Caco-2 (cell line): ENCODE measurements at regions not wholly inside any gene's neighbourhood (a gene's known extent, or its start where the extent isn't known, plus 50 kb on each side); places are given as distances from the start of the nearest gene placed in this dataset.

ENCODE experiments used
- BruUV-seq: library from RNA; stranded (reverse); fragments of 400-500 nt; replicated peaks from 2 replicates; lab custom pipeline; 2021; lab: Mats Ljungman, UMichigan
- CTCF ChIA-PET: fragments of 300-600 bp; sonication (Branson Sonifier 250); formaldehyde crosslinking; loops from one replicate; lab custom pipeline; 2022; ENCODE audit warnings: antibody characterized with exemption; lab: Charles Lee
- POLR2A ChIA-PET: fragments of 300-600 bp; sonication (Branson Sonifier 250); formaldehyde crosslinking; loops from one replicate; lab custom pipeline; 2022; ENCODE audit warnings: antibody characterized with exemption; lab: Charles Lee
- DNase-seq, 2 experiments: peaks; one replicate each; pipeline versions ENCODE4 v3.0.0 to v3.0.0-alpha.2; 2020 to 2022
- H3K27me3 ChIP-seq: replicated peaks from 2 replicates; pipeline ENCODE4 v1.6.0; 2011; ENCODE audit warnings: low read length; ENCODE audit not compliant: control insufficient read depth, insufficient read depth
- H3K36me3 ChIP-seq: 2 replicates; pipeline ENCODE4 v1.5.1; 2011; ENCODE audit warnings: low read length; ENCODE audit not compliant: control insufficient read depth, insufficient read depth
- H3K4me1 ChIP-seq: fragments of 250-450 bp; sonication (Bioruptor Pico); 2 replicates; pipeline ENCODE4 v1.5.1; 2020; ENCODE audit warnings: mild to moderate bottlenecking
- H3K4me3 ChIP-seq: 2 replicates; pipeline ENCODE4 v1.5.1; 2011; ENCODE audit warnings: low read depth, mild to moderate bottlenecking, control low read depth, low read length
- H3K9me3 ChIP-seq: fragments of 250-450 bp; sonication (Bioruptor Pico); 2 replicates; pipeline ENCODE4 v1.5.1; 2020; ENCODE audit warnings: mild to moderate bottlenecking, moderate library complexity
- H3K27ac Mint-ChIP-seq: one replicate; pipeline ENCODE4 v1.8.0; 2022; ENCODE audit warnings: mixed read lengths; ENCODE audit not compliant: unreplicated experiment
- H3K27me3 Mint-ChIP-seq: one replicate; pipeline ENCODE4 v1.8.0; 2022; ENCODE audit warnings: mixed read lengths; ENCODE audit not compliant: insufficient read depth, unreplicated experiment
- H3K36me3 Mint-ChIP-seq: one replicate; pipeline ENCODE4 v1.8.0; 2022; ENCODE audit warnings: mild to moderate bottlenecking, mixed read lengths; ENCODE audit not compliant: insufficient read depth, unreplicated experiment
- H3K4me1 Mint-ChIP-seq: one replicate; pipeline ENCODE4 v1.8.0; 2022; ENCODE audit warnings: low read depth, mixed read lengths; ENCODE audit not compliant: unreplicated experiment
- H3K4me3 Mint-ChIP-seq: one replicate; pipeline ENCODE4 v1.8.0; 2022; ENCODE audit warnings: mild to moderate bottlenecking, moderate library complexity, mixed read lengths; ENCODE audit not compliant: unreplicated experiment
- H3K9me3 Mint-ChIP-seq: one replicate; pipeline ENCODE4 v1.8.0; 2022; ENCODE audit warnings: mixed read lengths; ENCODE audit not compliant: unreplicated experiment
- intact Hi-C: fragments of 100-400 bp; cut with micrococcal nuclease; formaldehyde crosslinking; loops from one replicate; pipeline ENCODE4 v1.10.0; 2022; ENCODE audit not compliant: unreplicated experiment
- TF ChIP-seq, protein P1 (sequence below), 2 experiments: fragments of 200-600 bp in 1 of 2; IDR thresholded peaks; 1 replicate in 1 of 2; 2 replicates in 1 of 2; pipeline versions ENCODE4 v1.5.1 to v1.8.0; 2011 to 2022; ENCODE audit warnings: antibody characterized with exemption in 1 of 2, control low read depth in 1 of 2, inconsistent platforms in 1 of 2, low read depth in 1 of 2, low read length in 1 of 2, mild to moderate bottlenecking in 1 of 2, moderate library complexity in 1 of 2; ENCODE audit not compliant: insufficient read depth in 1 of 2, severe bottlenecking in 1 of 2, unreplicated experiment in 1 of 2

- intact Hi-C loops = no loop called here
- ChIA-PET CTCF (interaction anchor here (0.7 kb wide), 1 partner anchor 103 kb away, joined by 3 read pairs; no protein-coding TSS in a partner anchor), POLR2A (no interaction called here)
- Histone ChIP-seq H3K36me3 (no peaks in the 10 kb centered on the region), H3K9me3 (no peaks in the 10 kb centered on the region), H3K4me1 (0 out of 2 replicates have a peak, but pooled peaks cover 10% of the 10 kb centered on the region), H3K27me3 (no peaks in the 10 kb centered on the region), H3K4me3 (no peak overlapping the region)
- H3K36me3 Mint-ChIP-seq = no peaks in the 10 kb centered on the region
- no TSS peak for BruUV-seq
- H3K27me3 Mint-ChIP-seq = no peaks in the 10 kb centered on the region
- TF ChIP-seq, protein P1, sequence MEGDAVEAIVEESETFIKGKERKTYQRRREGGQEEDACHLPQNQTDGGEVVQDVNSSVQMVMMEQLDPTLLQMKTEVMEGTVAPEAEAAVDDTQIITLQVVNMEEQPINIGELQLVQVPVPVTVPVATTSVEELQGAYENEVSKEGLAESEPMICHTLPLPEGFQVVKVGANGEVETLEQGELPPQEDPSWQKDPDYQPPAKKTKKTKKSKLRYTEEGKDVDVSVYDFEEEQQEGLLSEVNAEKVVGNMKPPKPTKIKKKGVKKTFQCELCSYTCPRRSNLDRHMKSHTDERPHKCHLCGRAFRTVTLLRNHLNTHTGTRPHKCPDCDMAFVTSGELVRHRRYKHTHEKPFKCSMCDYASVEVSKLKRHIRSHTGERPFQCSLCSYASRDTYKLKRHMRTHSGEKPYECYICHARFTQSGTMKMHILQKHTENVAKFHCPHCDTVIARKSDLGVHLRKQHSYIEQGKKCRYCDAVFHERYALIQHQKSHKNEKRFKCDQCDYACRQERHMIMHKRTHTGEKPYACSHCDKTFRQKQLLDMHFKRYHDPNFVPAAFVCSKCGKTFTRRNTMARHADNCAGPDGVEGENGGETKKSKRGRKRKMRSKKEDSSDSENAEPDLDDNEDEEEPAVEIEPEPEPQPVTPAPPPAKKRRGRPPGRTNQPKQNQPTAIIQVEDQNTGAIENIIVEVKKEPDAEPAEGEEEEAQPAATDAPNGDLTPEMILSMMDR (IDR thresholded peaks at IDR 0.05; ENCODE audit: insufficient read depth in 1 of 2, low read depth in 1 of 2, low read length in 1 of 2, severe bottlenecking in 1 of 2, unreplicated experiment in 1 of 2) = no peak
- H3K9me3 Mint-ChIP-seq = no peaks in the 10 kb centered on the region
- H3K4me1 Mint-ChIP-seq = peaks cover 6% of the 10 kb centered on the region
- peak in 1 of 2 experiments; percentile 24 for DNase-seq
- H3K27ac Mint-ChIP-seq = no peak overlapping the region
- no peak overlapping the region for H3K4me3 Mint-ChIP-seq
Measured at GRCh38 chr5:143506836-143507552, 103.5 kb upstream of the NR3C1 start.

DNA sequence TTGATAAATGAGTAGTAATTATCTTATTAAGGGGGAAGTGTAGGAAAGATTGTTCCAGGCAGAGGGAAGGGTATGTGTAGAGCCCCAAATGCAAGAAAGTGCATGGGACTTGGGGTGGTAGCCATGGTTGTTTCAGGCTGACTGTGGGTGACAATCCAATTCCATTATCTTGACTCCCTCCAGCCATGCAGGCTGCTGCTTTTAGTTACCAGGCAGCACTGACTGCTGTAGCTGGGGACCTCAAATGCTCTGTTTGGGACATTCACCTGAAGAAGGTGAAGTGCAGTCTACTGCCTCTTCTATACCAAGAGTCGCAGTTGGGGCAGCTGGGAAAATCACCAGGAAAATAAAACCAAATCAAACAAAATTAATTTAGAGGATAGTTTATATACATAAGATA, 102.4 kb upstream of the NR3C1 start:
- no peak for DNase-seq
- POLR2A ChIA-PET = no interaction called here
- H3K4me3 ChIP-seq = no peak overlapping the region
- no peaks in the 10 kb centered on the region for H3K27me3 Mint-ChIP-seq
- no peaks in the 10 kb centered on the region for H3K9me3 ChIP-seq
- H3K4me1 ChIP-seq = 0 out of 2 replicates have a peak, but pooled peaks cover 10% of the 10 kb centered on the region
- no peaks in the 10 kb centered on the region for H3K36me3 Mint-ChIP-seq
- intact Hi-C loops = no loop called here
- H3K36me3 ChIP-seq = no peaks in the 10 kb centered on the region
- TF ChIP-seq, protein P1 (IDR thresholded peaks at IDR 0.05; ENCODE audit: insufficient read depth in 1 of 2, low read depth in 1 of 2, low read length in 1 of 2, severe bottlenecking in 1 of 2, unreplicated experiment in 1 of 2) = no peak
- H3K4me3 Mint-ChIP-seq = no peak overlapping the region
- H3K27me3 ChIP-seq = no peaks in the 10 kb centered on the region
- peaks cover 6% of the 10 kb centered on the region for H3K4me1 Mint-ChIP-seq
- BruUV-seq = no TSS peak
- H3K27ac Mint-ChIP-seq = no peak overlapping the region
- no peaks in the 10 kb centered on the region for H3K9me3 Mint-ChIP-seq
- CTCF ChIA-PET = no interaction called here

GRCh38 chr5:143505354-143505753, 101.9 kb upstream of the NR3C1 start:
- no TSS peak for BruUV-seq
- ChIA-PET CTCF (no interaction called here), POLR2A (no interaction called here)
- Mint-ChIP-seq H3K27ac (no peak overlapping the region), H3K27me3 (no peaks in the 10 kb centered on the region), H3K9me3 (no peaks in the 10 kb centered on the region), H3K4me1 (peaks cover 6% of the 10 kb centered on the region), H3K4me3 (no peak overlapping the region), H3K36me3 (no peaks in the 10 kb centered on the region)
- H3K36me3 ChIP-seq = no peaks in the 10 kb centered on the region
- 0 out of 2 replicates have a peak, but pooled peaks cover 10% of the 10 kb centered on the region for H3K4me1 ChIP-seq
- no peak overlapping the region for H3K4me3 ChIP-seq
- DNase-seq = no peak
- intact Hi-C loops = no loop called here
- TF ChIP-seq, protein P1 (IDR thresholded peaks at IDR 0.05; ENCODE audit: insufficient read depth in 1 of 2, low read depth in 1 of 2, low read length in 1 of 2, severe bottlenecking in 1 of 2, unreplicated experiment in 1 of 2) = no peak
- no peaks in the 10 kb centered on the region for H3K27me3 ChIP-seq
- no peaks in the 10 kb centered on the region for H3K9me3 ChIP-seq
